H54 (cell line): ENCODE measurements at regions not wholly inside any gene's neighbourhood (a gene's known extent, or its start where the extent isn't known, plus 50 kb on each side); places are given as distances from the start of the nearest gene placed in this dataset.

Experiments
- DNase-seq: peaks from one replicate; pipeline ENCODE4 v3.0.0; 2011; ENCODE audit warnings: low spot score, mixed read lengths; ENCODE audit not compliant: insufficient read length
- FAIRE-seq: peaks from 3 replicates; lab custom pipeline; 2011; peaks lifted over from hg19 to GRCh38; lab: Jason Lieb, UNC
- POLR2A ChIP-seq: IDR thresholded peaks from 2 replicates; pipeline ENCODE4 v1.6.1; 2011; ENCODE audit warnings: low read depth, mild to moderate bottlenecking, low read length

DNA sequence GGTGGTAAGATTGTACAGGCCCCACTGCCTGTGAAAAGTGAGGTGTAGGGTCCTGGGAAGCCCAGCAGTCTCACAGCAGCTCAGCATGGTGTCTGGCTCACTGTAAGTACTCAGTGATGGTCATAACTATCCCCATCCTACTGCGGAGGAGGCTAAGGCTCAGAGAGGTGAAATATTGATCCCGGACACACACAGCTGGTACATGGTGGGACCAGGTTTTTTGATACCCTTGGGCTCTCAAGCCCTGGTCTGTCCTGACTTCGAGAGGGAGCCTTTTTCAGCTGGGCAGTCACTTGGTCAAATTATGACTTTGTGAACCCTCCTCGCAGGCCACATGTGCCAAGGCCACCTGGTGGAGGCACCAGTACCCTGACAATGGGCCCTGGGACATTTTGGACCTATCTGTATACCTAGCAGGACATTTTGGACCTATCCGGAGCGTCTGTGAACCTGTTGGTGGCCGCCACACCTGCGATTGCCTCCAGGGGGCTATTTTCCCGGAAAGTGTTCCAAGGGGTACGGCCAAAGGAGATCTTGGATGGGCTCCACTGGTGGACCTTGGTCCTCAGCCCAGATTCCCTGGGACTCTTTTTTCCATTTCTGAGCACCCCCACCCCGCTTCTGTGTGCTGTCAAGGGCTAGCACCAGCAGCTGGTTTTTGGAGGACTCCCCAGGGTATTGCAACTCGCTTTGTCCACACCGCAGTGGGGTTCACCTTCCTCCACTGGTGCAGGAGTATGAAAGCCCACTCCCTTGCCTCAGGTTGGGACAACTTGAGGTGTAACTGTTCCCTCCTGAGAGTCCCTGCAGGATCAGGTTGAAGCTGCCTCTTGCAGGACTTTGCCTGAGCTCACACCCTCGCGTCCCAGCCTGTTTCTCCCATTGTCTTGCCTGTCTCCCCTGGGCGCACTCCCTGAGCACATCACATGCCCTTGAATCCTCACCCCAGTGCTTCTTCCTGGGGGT is 83.6 kb upstream of the NKD1 start:
- no peak for TF ChIP-seq POLR2A
- FAIRE-seq (no peak), DNase-seq (no peak)

DNA sequence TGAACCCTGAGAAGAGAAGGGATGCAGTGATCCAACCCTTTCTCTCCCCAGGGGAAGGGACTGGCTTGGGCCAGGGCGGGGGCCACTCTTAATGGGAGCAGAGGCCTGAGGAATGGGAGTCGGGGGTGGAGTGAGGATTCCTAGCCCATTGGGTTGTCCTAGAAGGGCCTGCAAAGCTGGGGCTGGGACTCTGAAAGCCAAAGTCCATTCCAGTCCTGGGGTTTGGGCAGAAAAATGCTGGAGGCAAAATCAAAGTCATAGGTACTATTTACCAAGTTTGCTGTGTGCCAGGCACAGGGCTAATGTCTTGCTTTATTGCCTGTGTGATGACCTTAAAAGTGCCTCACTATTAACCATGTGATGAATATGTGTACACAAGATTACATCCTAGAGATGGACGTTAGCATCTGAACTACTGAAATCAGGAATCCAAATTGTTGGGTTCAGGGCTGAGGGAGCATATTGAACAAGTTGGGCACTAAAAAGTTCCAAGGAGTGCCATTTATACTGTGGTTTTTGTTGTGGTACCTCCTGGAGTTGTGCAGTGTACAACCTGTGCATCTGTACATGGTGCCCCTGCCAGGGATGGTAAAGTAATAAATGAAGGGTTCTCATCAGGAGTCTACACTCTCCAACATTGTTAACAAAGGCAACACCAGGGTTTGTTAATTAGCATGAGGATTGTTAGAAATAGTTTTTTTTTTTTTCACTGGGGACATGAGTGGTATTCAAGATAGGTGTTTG is 84.4 kb upstream of the NKD1 start:
- no peak for TF ChIP-seq POLR2A
- DNase-seq = no peak
- FAIRE-seq = no peak

GRCh38 chr16:50462793-50463507 is 85.2 kb upstream of the NKD1 start:
- no peak for FAIRE-seq
- DNase-seq = no peak

GRCh38 chr16:50461400-50461760 is 86.8 kb upstream of the NKD1 start:
- no peak for TF ChIP-seq POLR2A
- FAIRE-seq = no peak
- DNase-seq = no peak

More at GRCh38 chr16:50462793-50463507, 85.2 kb upstream of the NKD1 start:
- no peak for TF ChIP-seq POLR2A

- FAIRE-seq = no peak
- TF ChIP-seq POLR2A = no peak
These were observed 87.4 kb upstream of the NKD1 start for GRCh38 chr16:50460538-50461399.

GRCh38 chr16:50459496-50460080 is 88.6 kb upstream of the NKD1 start:
- TF ChIP-seq POLR2A = no peak
- FAIRE-seq (no peak), DNase-seq (no peak)

More at GRCh38 chr16:50460538-50461399, 87.4 kb upstream of the NKD1 start:
- DNase-seq = no peak

DNA sequence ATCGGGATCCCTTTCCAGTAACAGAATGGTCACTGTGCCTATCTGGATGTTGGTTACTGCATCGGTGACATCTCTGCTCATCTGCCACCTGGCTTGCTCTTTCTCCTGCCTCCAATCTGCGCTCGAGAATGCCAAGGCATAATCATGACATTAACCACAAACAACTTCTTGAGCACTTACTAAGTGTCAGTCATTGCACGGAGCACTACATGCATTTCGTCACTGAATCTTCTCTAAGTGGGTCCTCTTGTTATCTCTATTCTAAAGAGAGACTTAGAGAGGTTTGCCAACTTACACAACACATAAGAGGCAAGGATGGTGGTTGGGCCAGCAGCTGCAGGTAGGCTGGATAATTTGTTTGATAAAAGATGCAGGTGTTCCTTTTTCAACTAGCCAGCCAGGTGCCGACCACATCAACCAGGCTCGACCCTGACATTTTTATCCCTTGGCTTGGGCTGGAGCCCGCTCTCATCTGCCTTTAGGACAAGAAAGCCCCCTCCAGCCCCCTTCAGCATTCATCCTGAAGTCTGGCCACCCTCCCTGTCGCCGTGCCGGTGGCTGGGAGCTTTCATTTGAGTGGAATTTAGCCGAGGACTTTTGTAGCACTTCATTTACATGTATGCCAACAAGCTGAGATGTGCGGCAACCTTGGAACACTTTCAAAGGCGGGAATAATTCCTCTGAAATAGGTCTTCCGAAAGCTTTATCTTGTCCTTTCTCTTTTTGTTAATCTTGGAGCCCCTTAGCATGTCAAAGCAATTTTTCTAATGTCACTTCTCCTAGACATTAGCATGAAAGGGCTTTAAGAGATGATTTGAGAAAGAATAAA is 89.3 kb upstream of the NKD1 start:
- DNase-seq (no peak), FAIRE-seq (no peak)
- TF ChIP-seq POLR2A = no peak

- FAIRE-seq (no peak), DNase-seq (no peak)
- TF ChIP-seq POLR2A = no peak
These were observed 89.2 kb upstream of the BRD7 start for GRCh38 chr16:50457979-50458491.

GRCh38 chr16:50457423-50457822 is 88.6 kb upstream of the BRD7 start:
- FAIRE-seq (no peak), DNase-seq (no peak)
- TF ChIP-seq POLR2A = no peak

DNA sequence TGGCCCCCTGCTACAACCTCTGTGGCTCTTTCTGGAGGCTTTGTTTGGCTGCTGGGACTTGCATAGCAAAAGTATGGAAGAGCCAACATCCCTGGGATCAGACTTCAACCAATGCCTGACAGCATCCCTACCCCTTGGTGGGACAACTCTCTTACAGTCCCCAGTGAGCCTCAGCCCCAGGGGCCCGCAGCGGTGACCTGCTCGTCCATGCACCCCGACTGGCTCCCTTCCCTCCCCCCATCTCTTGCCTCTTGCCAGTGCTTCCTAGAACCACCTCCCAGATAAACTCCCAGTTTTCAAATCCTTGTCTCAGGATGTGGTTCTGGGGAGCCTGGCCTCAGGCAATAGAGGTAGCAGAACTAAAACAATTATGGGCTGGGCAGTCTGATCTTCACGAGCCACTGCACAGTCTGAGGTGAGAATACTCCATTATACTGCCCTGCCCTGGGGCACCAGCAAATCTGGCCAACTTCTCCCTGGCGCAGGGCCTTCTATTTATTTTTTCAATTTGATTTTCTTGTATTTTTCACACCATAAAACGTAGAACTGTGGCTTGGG is 86.6 kb upstream of the BRD7 start:
- FAIRE-seq = no peak

GRCh38 chr16:50453446-50453845 is 84.7 kb upstream of the BRD7 start:
- TF ChIP-seq POLR2A = no peak
- DNase-seq (no peak), FAIRE-seq (no peak)

More for the DNA sequence above, 86.6 kb upstream of the BRD7 start:
- no peak for TF ChIP-seq POLR2A
- DNase-seq = no peak
